ENCODE measurements at regions not wholly inside any gene's neighbourhood (a gene's known extent, or its start where the extent isn't known, plus 50 kb on each side); places are given as distances from the start of the nearest gene placed in this dataset.
"Not testable (repeated sequence)": the region's sequence is repeated elsewhere in the genome, so short reads cannot be mapped to it uniquely, and the experiment has no call there.

DNA sequence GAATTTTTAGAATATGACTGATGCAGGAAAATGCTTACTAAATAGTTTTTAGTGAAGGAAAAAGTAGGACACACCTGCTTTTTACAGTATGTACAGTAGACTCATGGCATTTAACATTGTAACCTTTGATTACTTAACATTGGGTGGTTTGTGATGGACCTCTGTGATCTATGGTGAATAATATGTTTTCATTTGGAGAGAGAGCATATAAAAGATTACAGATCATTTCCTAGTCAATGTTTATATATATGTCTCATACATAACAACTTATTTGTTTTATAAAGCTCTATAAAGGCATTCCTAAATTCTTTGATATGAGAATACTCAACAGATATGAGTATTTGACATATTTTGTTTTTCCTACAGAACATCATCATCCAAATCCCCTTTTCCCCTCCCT is 129.3 kb upstream of the PDE7B start:
- H3K4me1 ChIP-seq = no peaks in the 10 kb centered on the region
- no peaks in the 10 kb centered on the region for H3K36me3 ChIP-seq
- DNase-seq = no peak
- peaks cover 0 to 25% (median 10%) of the 10 kb centered on the region in 12 donors for H3K9me3 ChIP-seq
- no peak for ATAC-seq
- intact Hi-C loops (cut with DNase I) = no loop called here
- no peak overlapping the region for H3K27ac ChIP-seq
- no peak for TF ChIP-seq POLR2A (IDR thresholded peaks at IDR 0.05)
- TF ChIP-seq, protein P1, sequence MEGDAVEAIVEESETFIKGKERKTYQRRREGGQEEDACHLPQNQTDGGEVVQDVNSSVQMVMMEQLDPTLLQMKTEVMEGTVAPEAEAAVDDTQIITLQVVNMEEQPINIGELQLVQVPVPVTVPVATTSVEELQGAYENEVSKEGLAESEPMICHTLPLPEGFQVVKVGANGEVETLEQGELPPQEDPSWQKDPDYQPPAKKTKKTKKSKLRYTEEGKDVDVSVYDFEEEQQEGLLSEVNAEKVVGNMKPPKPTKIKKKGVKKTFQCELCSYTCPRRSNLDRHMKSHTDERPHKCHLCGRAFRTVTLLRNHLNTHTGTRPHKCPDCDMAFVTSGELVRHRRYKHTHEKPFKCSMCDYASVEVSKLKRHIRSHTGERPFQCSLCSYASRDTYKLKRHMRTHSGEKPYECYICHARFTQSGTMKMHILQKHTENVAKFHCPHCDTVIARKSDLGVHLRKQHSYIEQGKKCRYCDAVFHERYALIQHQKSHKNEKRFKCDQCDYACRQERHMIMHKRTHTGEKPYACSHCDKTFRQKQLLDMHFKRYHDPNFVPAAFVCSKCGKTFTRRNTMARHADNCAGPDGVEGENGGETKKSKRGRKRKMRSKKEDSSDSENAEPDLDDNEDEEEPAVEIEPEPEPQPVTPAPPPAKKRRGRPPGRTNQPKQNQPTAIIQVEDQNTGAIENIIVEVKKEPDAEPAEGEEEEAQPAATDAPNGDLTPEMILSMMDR (IDR thresholded peaks at IDR 0.05) = no peak
- H3K4me3 ChIP-seq = no peak overlapping the region
- no peaks in the 10 kb centered on the region for H3K27me3 ChIP-seq

- TF ChIP-seq POLR2A (IDR thresholded peaks at IDR 0.05) = no peak
- TF ChIP-seq, protein P1 (IDR thresholded peaks at IDR 0.05) = no peak
- ATAC-seq (no peak), DNase-seq (no peak)
- Histone ChIP-seq H3K27ac (no peak overlapping the region), H3K36me3 (no peaks in the 10 kb centered on the region), H3K4me3 (no peak overlapping the region), H3K27me3 (no peaks in the 10 kb centered on the region), H3K9me3 (peaks cover 0 to 25% (median 10%) of the 10 kb centered on the region in 12 donors), H3K4me1 (no peaks in the 10 kb centered on the region)
- intact Hi-C loops (cut with DNase I) = no loop called here
- WGBS, 4 donors = 82 to 85% (median 83%) methylated on average over 5 of the region's 5 CpGs
Observed at GRCh38 chr6:135722679-135723078, 128.8 kb upstream of the PDE7B start.

GRCh38 chr6:135728589-135728988 is 122.9 kb upstream of the PDE7B start:
- Histone ChIP-seq H3K9me3 (peaks cover 0 to 17% (median 5%) of the 10 kb centered on the region in 12 donors), H3K27me3 (no peaks in the 10 kb centered on the region), H3K36me3 (no peaks in the 10 kb centered on the region), H3K4me1 (no peaks in the 10 kb centered on the region), H3K4me3 (no peak overlapping the region), H3K27ac (no peak overlapping the region)
- intact Hi-C loops (cut with DNase I) = no loop called here
- DNase-seq (no peak), ATAC-seq (no peak)
- TF ChIP-seq, protein P1 (IDR thresholded peaks at IDR 0.05) = no peak
- TF ChIP-seq POLR2A (IDR thresholded peaks at IDR 0.05) = no peak
- WGBS, 4 donors = 81 to 83% (median 83%) methylated on average over 2 of the region's 2 CpGs

DNA sequence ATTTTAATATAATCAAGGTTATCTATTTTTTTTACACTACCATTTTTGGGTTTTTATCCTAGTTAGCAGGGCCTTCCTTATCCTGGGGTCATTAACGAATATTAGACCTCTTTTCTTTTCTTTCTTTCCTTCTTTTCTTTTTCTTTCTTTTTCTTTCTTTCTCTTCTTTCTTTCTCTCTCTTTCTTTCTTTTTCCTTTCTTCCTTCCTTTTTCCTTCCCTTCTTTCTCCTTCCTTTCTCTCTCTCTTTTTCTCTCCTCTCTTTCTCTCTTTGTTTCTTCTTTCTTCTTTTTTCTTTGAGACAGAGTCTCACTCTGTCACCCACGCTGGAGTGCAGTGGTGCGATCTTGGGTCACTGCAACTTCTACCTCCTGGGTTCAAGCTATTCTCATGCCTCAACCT is 120.4 kb upstream of the PDE7B start:
- Histone ChIP-seq H3K27me3 (no peaks in the 10 kb centered on the region), H3K27ac (no peak overlapping the region), H3K36me3 (no peaks in the 10 kb centered on the region), H3K4me1 (no peaks in the 10 kb centered on the region), H3K4me3 (no peak overlapping the region), H3K9me3 (peaks cover 0 to 7% (median under 1%) of the 10 kb centered on the region in 12 donors)
- DNase-seq (no peak), ATAC-seq (no peak)
- WGBS, 4 donors = 92 to 97% (median 94%) methylated on average over 3 of the region's 3 CpGs
- intact Hi-C loops (cut with DNase I) = no loop called here
- no peak for TF ChIP-seq POLR2A (IDR thresholded peaks at IDR 0.05)
- TF ChIP-seq, protein P1 (IDR thresholded peaks at IDR 0.05) = no peak

DNA sequence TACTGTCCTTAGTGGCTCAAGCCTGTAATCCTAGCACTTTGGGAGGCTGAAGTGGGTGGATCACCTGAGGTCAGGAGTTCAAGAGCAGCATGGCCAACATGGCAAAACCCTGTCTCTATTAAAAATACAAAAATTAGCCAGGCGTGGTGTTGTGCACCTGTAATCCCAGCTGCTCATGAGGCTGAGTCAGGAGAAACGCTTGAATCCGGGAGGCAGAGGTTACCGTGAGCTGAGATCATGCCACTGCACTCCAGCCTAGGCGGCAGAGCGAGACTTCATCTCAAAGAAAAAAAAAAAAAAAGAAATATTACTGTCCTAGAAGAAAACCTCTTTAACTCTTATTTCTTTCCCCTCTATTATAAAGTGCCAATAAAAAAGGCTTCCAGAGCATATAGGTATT is 115.2 kb upstream of the PDE7B start:
- H3K27ac ChIP-seq; DNase-seq; H3K36me3 ChIP-seq; ATAC-seq; H3K9me3 ChIP-seq; H3K27me3 ChIP-seq; H3K4me1 ChIP-seq; H3K4me3 ChIP-seq; intact Hi-C loops (cut with DNase I): not testable (repeated sequence)
- 93 to 99% (median 98%) methylated on average over 6 of the region's 6 CpGs for WGBS, 4 donors

Measured in heart left ventricle (tissue), 16 donors.